ENCODE measurements at regions not wholly inside any gene's neighbourhood (a gene's known extent, or its start where the extent isn't known, plus 50 kb on each side); places are given as distances from the start of the nearest gene placed in this dataset.
"Not testable (repeated sequence)": the region's sequence is repeated elsewhere in the genome, so short reads cannot be mapped to it uniquely, and the experiment has no call there.

DNA sequence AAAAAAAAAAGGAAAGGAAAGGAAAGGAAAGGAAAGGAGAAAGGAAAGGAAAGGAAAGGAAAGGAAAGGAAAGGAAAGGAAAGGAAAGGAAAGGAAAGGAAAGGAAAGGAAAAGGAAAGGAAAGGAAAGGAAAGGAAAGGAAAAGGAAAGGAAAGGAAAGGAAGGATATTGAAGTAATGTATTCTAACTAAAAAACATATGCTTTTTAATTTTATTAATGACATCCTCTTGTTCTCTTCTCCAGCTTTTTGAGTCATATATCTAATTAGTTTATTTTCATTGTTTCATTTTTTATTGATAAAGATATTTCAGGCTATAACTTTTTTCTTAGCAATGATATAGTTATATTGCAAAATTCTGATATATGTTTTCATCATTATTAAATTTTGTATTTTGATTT, 585.8 kb upstream of the ARID1B start:
- not testable (repeated sequence) for DNase-seq

DNA sequence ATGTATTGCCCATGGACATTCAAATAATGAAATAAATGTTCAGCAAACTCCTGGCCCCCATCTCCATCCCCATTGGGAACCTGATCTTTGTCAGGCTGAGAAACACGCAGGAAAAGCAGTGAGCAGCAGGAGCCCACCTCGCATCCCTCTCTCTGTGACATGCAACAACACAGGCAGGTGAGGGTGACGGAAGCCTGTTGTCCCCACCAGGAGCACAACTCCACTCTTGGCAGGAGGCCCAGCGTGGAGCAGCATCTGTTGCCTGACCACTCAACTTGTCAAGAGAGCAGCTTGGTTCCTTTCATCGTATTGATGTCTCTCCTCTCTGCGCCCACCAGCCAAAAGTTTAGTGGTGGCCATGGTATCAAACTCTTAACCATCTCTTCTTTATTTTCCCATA, 586.9 kb upstream of the ARID1B start:
- no peak for DNase-seq

DNA sequence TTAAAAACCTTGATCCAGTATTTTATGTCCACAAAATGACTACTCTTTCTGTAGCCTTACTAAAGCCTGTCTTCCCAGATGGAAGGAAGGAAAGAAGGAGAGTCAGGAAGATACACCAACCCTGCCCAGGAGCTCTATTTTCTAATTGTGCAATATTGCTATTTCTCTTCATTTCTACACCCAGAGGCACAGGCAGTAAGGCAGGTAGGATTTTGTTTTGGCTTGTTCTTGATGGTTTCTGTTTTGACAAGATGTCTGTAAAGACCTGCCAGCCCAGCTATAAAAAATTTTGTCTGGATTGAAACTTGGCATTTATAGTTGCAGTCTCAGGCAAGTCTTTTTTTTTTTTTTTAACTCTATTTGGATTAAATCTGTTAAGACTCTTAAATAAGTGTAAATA, 587.5 kb upstream of the ARID1B start:
- DNase-seq = no peak

DNA sequence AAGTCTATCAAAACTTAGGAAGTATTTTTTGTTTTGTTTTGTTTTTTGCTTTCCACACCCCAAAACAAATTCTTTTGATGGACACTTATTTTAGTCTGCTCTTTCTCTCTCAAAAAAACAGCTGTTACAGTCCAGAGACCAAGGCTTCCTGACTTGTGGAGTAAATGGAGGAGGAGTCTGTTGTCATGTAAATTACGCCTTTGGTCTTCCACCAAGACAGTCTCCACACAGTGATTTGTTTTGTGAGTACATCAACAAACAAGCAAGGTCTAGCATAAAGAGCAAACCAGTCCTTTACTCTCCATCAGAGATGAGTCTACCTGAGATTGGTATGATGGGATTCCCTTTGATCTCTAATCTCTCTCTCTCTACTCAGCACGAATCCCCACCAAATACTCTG, 588.0 kb upstream of the ARID1B start:
- DNase-seq = no peak

DNA sequence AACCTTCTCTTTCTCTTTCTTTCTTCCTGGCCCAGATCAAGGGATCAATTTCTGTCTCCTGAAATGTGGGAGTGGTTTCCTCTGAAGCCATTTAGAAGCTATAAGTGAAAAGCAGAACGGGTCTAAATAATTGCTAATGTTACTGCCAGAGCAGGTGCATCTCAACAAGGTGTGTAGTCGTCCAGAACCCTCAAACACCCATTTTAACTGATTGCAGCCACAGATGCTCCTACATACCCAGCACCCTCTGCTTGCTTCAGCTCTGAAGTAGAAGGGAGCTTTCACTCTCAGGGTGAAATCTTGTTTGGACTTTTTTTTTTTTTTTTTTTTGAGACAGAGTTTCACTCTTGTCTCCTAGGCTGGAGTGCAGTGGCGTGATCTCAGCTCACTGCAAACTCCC, 592.1 kb upstream of the ARID1B start:
- DNase-seq = no peak

DNA sequence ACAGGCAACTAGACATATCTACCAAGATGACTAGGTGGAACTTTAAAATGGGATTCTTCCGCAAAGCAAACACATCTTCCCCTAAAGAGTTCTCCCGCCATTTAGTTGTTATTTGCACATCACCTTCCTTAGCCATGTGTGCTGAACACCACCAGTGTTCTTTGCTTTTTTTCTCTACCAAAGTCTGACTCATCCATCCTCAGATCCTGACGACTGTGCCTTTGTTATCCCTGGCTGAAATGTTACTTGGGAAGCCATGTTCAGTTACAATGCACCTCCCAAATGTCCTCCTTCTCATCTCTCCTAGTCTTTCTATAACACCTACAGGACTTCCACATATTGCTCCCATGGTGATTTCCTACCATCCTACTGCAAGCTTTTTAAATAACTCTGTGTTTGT, 593.5 kb upstream of the ARID1B start:
- DNase-seq = no peak

DNA sequence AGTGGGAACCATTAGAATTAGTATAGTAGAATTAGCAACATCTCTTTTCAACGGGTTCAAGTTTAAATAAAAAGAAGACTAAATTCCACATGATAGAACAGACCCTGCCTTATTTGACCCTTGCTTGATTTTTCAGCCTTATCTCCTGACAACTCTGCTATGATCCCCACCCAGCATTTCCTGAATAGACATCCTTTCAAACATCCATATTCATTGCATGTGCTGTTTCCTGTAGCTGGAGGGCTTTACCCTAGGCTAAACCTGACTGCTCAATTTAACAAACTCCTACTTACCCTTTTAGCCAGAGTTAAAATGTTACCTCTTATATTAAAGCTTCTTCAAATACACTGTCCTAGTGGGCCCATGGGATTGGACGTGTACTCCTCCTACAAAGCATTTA, 594.8 kb upstream of the ARID1B start:
- DNase-seq = no peak

DNA sequence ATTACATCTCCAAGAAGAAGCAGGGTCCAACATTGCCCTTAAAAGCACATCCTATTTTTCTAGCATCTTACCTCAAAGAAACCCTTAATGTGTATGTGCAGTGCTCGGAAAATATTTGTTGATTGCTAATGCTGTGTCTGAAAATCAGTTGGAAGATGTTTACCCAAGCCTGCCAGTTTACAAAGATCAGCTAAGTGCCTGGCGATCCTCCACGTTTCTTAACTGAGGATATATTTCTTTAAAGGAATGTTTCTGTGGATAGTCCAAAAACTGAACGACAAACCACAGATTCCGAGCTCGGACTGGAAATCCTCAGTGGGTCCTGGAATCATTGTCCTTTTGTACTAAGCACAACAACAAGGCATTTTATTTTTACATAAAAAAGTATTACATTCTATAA, 595.7 kb upstream of the ARID1B start:
- DNase-seq = no peak

DNA sequence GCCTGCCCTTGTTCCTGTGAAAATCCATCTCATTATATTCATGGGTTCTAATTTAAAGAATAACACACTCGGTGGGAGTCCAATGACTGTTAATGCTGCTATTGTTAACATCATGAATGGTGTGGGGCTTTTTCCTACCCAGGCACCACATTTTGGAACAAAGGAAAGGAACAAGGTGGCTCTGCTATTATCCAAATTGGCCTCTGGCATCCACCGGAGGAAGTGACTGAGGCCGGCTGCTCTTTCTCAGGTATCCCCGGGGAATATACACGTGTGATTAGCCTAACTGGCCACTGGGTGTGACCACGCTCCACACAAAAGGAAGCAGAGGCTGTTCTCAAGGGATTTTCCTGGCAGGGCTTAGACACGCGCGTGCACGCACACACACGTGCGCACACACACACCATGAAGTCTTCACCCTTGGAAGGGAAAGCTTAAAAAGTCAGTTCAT, 601.2 kb upstream of the ARID1B start:
- no peak for DNase-seq

DNA sequence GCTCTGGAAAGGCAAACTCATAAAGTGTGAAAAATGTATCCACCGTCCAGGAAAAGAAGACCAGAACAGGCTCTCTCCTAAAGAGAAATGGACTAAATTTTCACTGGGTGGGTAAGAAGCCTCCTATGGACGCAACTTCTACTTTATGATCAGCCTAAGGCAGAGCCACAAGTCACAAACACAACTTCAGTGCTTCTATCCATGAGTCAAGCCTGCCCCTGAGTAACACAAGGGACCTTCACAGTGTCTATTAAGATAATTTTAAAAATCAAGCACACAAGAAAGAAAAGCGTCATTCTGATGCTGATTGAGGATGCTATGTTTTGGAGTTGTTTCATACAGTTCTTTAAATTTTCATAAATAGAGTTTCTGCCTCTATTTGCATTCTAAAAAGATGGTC, 601.7 kb upstream of the ARID1B start:
- no peak for DNase-seq

DNA sequence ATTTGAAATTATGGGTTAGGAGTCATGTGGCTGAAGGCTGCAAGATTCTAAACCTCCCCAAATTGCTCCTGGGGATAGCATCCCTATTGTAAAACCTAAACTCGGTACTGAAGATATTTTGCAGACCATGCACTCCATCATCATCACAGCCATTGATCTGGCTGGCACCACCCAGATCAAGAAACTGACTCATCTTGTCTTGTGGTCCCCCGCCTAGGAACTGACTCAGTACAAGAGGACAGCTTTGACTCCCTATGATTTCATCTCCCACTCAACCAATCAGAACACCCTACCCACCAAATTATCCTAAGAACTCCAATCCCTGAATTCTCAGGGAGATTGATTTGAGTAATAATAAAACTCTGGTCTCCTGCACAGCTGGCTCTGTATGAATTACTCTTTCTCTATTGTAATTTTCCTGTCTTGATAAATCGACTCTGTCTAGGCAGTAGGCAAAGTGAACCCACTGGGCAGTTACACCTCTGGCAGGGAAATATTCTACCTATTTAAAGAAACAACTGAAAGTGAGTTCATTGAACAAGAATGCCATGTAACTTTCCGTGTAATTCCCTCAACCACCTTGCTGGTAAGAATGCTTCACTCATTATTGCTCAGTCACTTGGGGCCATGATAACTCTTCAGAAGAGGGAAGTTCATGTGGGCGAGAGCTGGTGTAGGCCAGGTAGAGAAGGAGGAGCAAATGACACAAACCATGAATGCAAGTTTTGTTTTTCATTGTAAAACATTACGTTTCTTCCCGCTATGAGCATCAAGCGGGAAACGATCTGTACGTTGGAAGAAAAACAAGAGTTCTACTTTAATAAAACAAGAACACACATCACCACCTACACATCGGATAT, 602.9 kb upstream of the ARID1B start:
- no peak for DNase-seq

DNA sequence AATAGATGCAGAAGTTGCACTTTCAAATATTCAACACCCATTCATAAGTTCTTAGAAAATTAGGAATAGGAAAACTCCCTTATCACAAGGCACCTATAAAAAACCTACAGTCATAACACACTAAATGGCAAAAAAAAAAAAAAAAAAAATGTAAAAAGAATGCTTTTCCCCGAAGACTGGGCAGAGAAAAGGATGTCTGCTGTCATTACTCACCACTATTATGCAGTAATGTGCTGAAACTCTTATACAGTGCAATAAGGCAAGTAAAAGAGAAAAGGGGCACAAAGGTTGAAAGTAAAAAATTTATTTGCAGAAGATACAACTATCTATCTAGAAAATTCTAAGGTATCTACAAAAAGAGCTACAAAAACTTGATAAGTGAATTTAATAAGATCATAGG, 607.8 kb upstream of the ARID1B start:
- DNase-seq = no peak

DNA sequence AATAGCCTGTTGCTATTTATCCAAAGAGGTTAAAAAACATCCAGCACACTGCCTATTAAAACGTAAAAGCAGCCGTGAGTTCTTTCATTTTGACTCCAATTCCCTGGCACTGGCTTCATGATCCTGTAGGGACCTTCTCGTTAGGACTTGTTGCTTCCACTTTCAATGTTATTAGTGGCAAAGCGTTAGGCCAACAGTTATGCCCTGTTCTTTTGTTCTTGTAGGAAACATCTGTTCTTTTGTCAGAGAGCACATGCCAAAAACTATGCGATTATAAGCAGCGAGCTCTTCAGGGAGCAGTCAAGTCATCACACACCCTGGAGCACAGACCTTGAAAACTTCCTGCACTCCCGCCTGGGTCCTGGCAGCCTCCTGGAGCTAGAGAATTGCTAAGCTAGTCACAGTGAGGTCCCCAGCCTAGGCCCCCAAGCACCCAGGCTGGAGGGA, 609.5 kb upstream of the ARID1B start:
- DNase-seq = no peak

DNA sequence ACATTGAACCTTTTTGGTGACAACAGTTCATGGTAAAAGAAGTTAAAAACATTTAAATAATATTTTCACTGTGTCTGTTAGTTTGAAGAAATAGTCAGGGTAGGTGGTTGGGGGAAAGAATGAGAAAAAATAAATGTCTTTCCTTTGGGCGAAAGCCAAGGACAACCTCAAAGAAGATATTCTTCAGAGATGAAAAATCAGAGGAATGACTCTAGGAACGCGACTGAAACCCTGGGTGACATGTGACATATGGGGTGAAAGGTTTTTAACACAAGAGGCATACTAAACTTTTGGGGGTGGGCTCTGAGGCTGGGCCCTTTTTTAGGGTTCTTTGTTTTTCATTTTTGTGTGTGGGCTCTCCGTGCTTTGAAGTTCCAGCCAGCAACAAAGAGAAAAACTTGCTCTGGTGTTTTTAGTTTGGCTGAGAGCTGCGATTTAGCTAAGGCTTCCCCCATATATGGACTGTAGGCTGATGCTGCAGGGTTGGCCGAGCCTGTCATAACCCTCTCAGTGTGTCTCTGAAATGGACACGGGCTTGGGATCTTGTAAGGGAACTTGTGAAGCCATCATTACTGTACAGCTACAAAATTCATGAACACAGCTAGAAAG, 610.1 kb upstream of the ARID1B start:
- no peak for DNase-seq

DNA sequence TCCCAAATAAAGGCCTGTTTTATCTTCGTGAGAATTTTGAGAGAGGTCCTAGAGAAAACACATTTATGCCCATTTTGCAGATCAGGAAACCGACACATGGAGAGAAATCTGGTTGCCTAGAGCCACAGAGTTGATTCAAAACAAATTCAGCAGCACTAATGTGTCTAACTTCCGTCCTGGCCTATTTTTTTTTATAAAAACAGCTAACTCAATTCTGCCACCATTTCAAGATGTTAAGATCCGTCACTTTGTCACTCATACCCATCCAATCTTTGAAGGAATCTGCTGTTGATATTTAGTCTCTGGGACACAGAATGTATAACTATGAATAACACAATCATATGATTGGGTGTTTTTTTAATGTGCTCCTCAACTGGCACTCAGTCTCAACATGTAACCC, 611.1 kb upstream of the ARID1B start:
- DNase-seq = no peak

DNA sequence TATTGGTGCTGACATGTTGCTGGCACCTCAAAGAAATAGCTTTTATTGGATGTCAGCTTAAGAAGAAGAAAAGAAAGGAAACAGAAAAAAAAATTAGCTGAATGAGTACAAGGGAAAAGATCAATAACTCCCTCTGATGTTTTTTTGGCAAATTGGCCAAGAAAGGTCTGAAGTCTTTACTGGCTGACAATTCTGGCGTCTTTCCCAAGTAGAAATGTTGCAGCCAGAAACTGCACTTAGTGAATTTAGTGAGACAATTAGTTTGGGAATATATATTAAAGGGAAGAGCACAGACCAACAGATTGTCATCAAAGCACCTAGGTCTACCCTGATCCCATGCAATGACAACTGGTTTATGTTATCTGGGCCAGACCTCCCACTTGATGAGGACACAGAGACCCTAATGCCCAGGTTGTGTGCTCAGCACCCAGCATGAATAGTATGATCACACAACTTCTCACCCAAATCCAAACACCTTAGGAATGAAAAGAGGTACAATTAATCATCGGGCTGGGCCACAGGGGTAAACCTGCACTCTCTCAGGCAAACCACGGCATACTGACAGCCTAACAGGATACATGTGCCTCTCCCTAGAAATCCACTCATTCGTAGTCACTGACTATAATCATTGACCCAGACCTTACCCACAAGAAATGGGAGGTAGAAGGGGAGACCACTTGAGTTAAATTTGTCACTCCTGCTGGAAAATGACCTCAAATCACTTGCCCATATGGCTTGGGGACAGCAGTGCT, 612.3 kb upstream of the ARID1B start:
- DNase-seq = no peak

DNA sequence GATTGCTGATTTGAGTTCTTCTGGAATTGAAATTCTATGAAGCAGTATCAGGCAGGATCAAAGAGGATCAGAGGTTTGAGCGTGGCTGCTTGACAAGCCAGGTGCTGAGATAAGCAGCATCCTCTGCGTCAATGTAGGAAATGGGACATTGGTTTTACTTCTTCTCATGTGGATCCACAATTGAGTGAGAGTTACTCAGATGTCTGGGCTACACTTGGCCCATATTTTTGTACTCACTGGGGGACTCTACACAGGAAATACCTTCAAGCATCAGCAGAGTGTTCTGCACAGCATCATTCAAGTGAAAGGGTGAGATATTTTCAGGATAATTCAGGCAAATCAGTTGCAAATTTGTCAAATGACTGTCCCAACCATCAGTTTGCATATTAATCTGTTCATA, 613.9 kb upstream of the ARID1B start:
- DNase-seq = no peak

DNA sequence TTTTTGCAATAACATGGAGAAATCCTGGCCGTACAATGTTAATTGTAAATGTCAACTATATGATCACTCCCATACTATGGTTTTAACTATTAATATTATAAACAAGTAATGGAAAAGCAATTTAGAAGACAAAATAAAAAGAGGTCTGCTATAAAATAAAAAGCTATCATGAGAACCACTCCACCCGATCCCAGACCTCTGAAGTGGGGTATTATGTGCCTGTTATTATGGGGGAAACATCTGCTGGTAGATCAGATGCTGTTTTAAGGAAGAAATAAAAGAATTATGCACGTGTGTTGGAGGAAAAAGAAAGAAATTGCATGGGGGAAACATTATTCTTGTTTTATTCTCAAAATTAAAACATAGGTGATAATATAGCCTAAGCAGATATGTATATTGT, 615.7 kb upstream of the ARID1B start:
- no peak for DNase-seq

DNA sequence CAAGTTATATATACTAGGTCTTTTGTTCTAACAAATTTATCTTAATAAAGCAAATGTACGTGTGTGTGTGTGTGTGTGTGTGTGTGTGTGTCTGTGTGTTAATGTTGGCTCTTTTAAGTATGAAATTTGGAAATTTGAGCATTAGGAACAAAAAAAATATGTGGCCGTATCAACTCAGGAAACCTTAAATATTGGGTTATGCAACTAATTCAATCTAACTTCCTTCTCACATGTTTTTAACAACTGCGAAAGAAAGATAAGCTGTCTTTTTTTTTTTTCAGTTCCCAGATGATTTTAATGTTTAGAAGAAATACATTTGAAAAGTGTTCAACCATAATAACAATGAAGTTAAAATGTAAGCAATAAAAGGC, 616.4 kb upstream of the ARID1B start:
- DNase-seq = no peak

DNA sequence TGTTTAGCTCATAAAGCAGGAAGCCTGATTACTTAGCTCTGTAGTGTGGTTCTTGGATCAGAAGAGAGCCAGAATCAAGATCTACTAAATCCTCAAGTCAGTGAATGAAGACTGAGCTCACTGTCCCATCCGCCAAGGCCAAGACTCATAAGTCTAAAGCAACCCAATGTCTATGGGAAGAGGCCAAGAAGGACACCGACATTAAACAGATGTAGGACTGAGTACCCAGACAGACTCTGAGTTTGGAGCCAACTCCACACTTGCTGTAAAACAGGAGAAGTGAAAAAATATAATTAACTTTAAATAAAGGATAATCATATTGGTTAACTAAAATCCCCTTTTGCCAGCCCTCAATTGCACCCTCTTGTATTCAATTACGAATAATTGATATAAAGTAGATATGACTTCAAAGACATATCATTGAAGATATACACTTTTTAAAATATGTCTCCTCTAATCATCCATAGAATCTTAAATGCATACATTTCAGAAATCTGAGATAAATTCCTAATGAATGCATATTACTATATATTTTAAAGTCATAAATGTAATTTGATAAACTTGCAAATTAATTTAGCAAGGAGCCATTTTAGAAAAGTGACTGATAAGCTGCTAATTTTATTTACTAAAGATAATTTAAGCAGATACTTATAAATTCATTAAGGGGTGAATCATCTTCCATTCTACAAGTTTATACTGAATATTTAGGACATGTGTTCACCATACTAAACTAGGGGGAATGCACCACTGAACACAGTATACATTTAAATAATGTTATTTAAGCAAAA, 617.0 kb upstream of the ARID1B start:
- DNase-seq = no peak

DNA sequence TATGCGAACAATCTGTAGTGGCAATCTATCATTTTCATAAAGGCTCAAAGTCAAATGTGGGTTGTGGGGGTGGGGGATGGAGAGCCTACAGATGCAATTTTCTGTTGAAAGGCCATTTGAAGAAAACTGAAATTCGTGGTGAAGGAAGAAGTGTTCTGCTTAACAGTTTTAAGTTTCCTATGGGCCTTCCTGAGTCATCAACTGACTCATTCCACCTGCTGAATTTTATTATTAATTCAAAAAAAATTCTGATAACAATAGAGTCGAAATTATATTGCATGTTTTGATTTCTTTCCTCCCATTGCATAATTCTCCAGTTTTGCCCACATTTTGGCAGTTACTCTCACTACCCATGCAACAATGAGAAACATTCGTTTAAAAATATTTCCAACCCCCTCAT, 622.3 kb upstream of the ARID1B start:
- DNase-seq = no peak

DNA sequence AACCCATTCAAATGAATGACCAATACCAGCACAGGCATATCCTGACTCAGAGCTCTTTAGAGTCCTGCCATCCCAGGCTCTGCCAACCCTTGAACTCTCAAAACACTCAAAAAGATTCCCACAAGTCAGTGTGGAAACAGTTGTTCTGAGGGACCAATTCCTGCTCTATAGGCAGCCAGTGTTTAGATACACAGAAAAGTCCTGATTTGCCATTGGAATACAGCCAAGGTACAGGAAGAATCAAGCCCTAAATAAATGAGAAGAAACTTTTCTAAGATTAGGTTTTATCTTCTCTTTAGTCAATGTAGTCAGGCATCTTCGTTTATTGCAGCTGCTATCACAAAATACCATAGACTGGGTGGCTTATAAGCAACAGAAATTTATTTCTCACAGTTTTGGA, 626.8 kb upstream of the ARID1B start:
- no peak for DNase-seq

Data from renal pelvis (tissue), 1 donor.